Testis (tissue), 2 donors: ENCODE measurements at regions not wholly inside any gene's neighbourhood (a gene's known extent, or its start where the extent isn't known, plus 50 kb on each side); places are given as distances from the start of the nearest gene placed in this dataset.

Source experiments
- DNase-seq: peaks from one replicate; pipeline ENCODE4 v3.0.0-alpha.2; 2019
- H3K27ac ChIP-seq, 2 donors: fragments of 200-600 bp; sonication (generic); one replicate each; pipeline ENCODE4 v1.5.1; 2019
- H3K27me3 ChIP-seq: fragments of 200-600 bp; sonication (generic); one replicate; pipeline ENCODE4 v1.5.1; 2019
- H3K36me3 ChIP-seq: fragments of 200-600 bp; sonication (generic); one replicate; pipeline ENCODE4 v1.5.1; 2017; ENCODE audit warnings: low read depth; ENCODE audit errors: missing control alignments
- H3K4me1 ChIP-seq: fragments of 200-600 bp; sonication (generic); one replicate; pipeline ENCODE4 v1.5.1; 2019
- H3K4me3 ChIP-seq, 2 donors: fragments of 200-600 bp; sonication (generic); one replicate each; pipeline ENCODE4 v1.5.1; 2017 to 2019
- H3K9me3 ChIP-seq: fragments of 200-600 bp; sonication (generic); one replicate; pipeline ENCODE4 v1.5.1; 2017
- CTCF ChIP-seq, 3 experiments: fragments of 450-650 bp in 2 of 3; fragments of 200-600 bp in 1 of 3; sonication (generic) in 1 of 3; IDR thresholded peaks; one replicate each; pipeline ENCODE4 v1.5.1; 2016 to 2019; ENCODE audit warnings: antibody characterized with exemption in 3 of 3, mild to moderate bottlenecking in 2 of 3, moderate library complexity in 1 of 3
- POLR2A ChIP-seq: fragments of 450-650 bp; IDR thresholded peaks from one replicate; pipeline ENCODE4 v1.6.1; 2017; ENCODE audit warnings: antibody characterized with exemption, mild to moderate bottlenecking, moderate library complexity
- WGBS, 2 donors: methylation state at CpG; one replicate each; pipeline ENCODE4 v1.1.5; 2018; 5-methylcytosine and 5-hydroxymethylcytosine counted together
- intact Hi-C: fragments of 100-400 bp; cut with DNase I; formaldehyde crosslinking; loops from one replicate; pipeline ENCODE4 v1.15.1; 2023; ENCODE audit warnings: low total_unique reads

- Histone ChIP-seq H3K4me1 (no peaks in the 10 kb centered on the region), H3K4me3 (no peak overlapping the region), H3K36me3 (no peaks in the 10 kb centered on the region), H3K27me3 (no peaks in the 10 kb centered on the region), H3K27ac (no peak overlapping the region), H3K9me3 (no peaks in the 10 kb centered on the region)
- WGBS, 2 donors = 86 to 93% methylated on average over 2 of the region's 2 CpGs
- intact Hi-C loops = no loop called here
- TF ChIP-seq CTCF (IDR thresholded peaks at IDR 0.05) = no peak
- TF ChIP-seq POLR2A = no peak
- no peak for DNase-seq
Observed at GRCh38 chr2:18907508-18907907, 318.1 kb upstream of the NT5C1B start.

GRCh38 chr2:18903750-18904149 lies 314.4 kb upstream of the NT5C1B start:
- Histone ChIP-seq H3K4me1 (peaks cover 7% of the 10 kb centered on the region), H3K9me3 (no peaks in the 10 kb centered on the region), H3K36me3 (no peaks in the 10 kb centered on the region), H3K27ac (no peak overlapping the region), H3K4me3 (no peak overlapping the region), H3K27me3 (no peaks in the 10 kb centered on the region)
- TF ChIP-seq CTCF (IDR thresholded peaks at IDR 0.05) = no peak
- no peak for TF ChIP-seq POLR2A
- no peak for DNase-seq
- intact Hi-C loops = no loop called here
- 70 to 74% methylated on average over 3 of the region's 3 CpGs for WGBS, 2 donors

GRCh38 chr2:18901242-18901641 lies 311.9 kb upstream of the NT5C1B start:
- Histone ChIP-seq H3K27ac (peak overlapping the region in 1 of 2 donors; percentile 31), H3K4me3 (no peak overlapping the region), H3K36me3 (no peaks in the 10 kb centered on the region), H3K27me3 (no peaks in the 10 kb centered on the region), H3K4me1 (peaks cover 10% of the 10 kb centered on the region), H3K9me3 (no peaks in the 10 kb centered on the region)
- intact Hi-C loops = no loop called here
- DNase-seq = no peak
- WGBS, 2 donors = 42% methylated on average over 3 of the region's 3 CpGs
- no peak for TF ChIP-seq POLR2A
- no peak for TF ChIP-seq CTCF (IDR thresholded peaks at IDR 0.05)

GRCh38 chr2:18900691-18901141 lies 311.3 kb upstream of the NT5C1B start:
- no peak for TF ChIP-seq POLR2A
- no peak for TF ChIP-seq CTCF (IDR thresholded peaks at IDR 0.05)
- H3K36me3 ChIP-seq = no peaks in the 10 kb centered on the region
- peak overlapping the region in 1 of 2 donors; percentile 31 for H3K27ac ChIP-seq
- intact Hi-C loops = no loop called here
- no peak overlapping the region for H3K4me3 ChIP-seq
- peaks cover 13% of the 10 kb centered on the region for H3K4me1 ChIP-seq
- peak; percentile 24 for DNase-seq
- no peaks in the 10 kb centered on the region for H3K9me3 ChIP-seq
- no peaks in the 10 kb centered on the region for H3K27me3 ChIP-seq

GRCh38 chr2:18899725-18900124 lies 310.4 kb upstream of the NT5C1B start:
- Histone ChIP-seq H3K4me3 (no peak overlapping the region), H3K27me3 (no peaks in the 10 kb centered on the region), H3K4me1 (peaks cover 13% of the 10 kb centered on the region), H3K27ac (no peak overlapping the region), H3K9me3 (no peaks in the 10 kb centered on the region), H3K36me3 (no peaks in the 10 kb centered on the region)
- TF ChIP-seq CTCF (IDR thresholded peaks at IDR 0.05) (no peak), POLR2A (no peak)
- intact Hi-C loops = no loop called here
- no peak for DNase-seq
- WGBS, 2 donors = 79 to 94% methylated on average over 3 of the region's 3 CpGs
